ENCODE measurements at regions not wholly inside any gene's neighbourhood (a gene's known extent, or its start where the extent isn't known, plus 50 kb on each side); places are given as distances from the start of the nearest gene placed in this dataset.

DNA sequence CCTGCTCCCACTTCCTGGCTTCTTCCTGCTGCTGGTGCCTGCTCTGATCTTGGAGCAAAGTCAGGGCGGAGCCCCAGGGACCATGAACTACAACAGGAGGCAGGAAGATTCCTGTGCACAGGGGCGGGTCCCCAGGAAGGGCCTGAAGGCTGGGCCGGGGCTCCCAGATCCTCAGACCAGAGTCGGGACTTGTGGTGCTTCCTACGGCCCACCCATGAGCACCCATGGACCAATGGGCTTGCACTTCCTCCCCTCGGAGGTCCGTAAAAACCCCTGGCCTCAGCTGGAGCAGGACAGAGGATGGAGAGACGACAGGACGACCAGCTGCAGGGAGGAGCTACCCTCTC is 1287.1 kb downstream of the TMEM121 start:
- DNase-seq, result no peak

GRCh38 chr14:106820119-106820518 is 1293.7 kb downstream of the TMEM121 start:
- DNase-seq, result no peak

GRCh38 chr14:106821119-106821518 is 1294.7 kb downstream of the TMEM121 start:
- DNase-seq, result no peak

GRCh38 chr14:106822905-106823304 is 1296.5 kb downstream of the TMEM121 start:
- no peak for DNase-seq

DNA sequence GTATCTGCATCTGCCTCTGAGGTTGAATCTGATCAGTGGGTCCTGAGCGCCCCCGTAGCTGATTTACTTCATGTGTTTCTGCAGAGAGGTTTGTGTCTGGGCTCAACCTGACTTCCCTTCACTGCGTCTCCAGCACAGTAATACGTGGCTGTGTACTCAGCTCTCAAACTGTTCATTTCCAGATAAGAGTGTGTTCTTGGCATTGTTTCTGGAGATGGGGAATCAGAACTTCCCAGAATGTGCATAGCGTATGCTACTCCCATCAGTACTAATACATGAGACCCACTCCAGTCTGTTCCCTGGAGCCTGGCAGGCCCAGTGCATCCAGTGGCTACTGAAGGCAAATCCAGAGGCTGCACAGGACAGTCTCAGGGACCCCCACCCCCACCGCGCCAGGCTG is 1297.2 kb downstream of the TMEM121 start:
- no peak for DNase-seq

GRCh38 chr14:106826833-106827369 is 1300.5 kb downstream of the TMEM121 start:
- DNase-seq, result no peak

DNA sequence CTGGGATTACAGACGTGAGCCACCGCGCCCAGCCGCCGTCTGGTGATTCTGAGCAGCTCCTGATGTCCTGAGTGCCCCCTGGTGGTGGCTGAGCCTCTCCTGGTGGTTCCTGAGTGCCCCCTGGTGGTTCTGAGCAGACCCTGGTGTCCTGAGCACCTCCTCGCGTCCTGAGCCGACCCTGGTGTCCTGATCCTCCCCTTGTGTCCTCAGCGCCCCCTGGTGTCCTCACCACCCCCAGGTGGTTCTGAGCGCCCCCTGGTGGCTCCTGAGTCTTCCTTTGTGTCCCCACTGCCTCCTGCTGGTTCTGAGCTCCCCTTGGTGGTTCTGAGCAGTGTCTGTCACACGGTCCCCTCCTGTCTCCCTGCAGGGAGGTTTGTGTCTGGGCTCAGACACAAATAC is 1304.9 kb downstream of the TMEM121 start:
- no peak for DNase-seq

DNA sequence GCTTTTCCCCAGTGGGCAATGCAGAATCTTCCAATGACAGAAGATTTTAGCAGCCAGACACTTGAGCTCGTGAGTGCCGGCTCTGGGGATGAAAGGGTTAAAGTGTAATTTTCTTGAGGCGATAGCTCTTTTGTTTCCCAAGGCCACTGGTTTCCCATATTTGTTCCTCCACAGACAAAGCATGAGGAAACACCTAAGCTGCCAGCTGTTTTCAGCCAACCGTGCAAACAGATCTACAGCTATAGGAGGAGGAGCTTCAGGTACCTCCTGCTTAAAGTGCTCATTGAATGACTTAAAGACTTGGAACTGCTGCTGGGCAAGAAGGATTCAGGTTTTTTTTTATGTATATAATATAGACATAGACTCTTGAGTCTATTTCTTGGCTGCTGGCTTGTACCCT is 1311.5 kb downstream of the TMEM121 start:
- DNase-seq, result no peak

GRCh38 chr14:106838991-106839769 is 1312.8 kb downstream of the TMEM121 start:
- no peak for DNase-seq

DNA sequence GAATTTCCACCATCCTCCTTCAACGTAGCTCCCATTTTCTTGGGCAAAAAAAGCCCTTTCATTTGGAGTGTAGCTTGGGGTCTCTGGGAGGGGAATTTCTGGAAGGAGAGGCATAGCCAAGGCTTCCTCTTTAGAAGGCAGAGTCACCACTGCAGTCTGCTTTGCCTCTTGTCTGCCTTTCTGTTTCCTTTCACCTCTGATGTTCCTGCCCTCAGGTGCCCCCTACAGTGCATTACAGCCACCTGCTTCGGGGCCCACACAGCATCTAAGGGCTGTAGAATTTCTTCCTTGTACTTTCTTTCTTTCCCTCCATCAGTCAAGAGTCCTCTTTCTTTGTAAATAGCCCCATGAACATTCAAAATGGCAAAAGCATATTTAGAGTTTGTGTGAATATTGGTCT is 1313.9 kb downstream of the TMEM121 start:
- no peak for DNase-seq

GRCh38 chr14:106840991-106841390 is 1314.6 kb downstream of the TMEM121 start:
- DNase-seq, result no peak

DNA sequence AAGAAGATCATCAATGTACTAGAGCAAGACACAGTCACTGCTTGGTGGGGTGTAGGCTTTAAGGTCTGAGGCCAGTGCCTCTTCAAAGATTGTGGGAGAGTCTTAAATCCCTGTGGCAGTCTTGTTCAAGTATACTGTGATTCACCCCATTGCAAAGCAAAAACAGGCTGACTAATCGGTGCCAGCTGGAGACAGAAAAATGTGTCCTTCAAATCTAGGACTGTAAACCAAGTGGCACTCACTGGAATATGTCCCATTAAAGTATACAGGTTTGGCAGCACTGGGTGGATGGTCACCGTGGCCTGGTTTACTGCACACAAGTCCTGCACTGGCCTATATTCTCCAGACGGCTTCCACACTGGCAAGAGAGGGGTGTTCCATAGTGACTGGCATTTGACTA is 1315.3 kb downstream of the TMEM121 start:
- DNase-seq, result no peak

DNA sequence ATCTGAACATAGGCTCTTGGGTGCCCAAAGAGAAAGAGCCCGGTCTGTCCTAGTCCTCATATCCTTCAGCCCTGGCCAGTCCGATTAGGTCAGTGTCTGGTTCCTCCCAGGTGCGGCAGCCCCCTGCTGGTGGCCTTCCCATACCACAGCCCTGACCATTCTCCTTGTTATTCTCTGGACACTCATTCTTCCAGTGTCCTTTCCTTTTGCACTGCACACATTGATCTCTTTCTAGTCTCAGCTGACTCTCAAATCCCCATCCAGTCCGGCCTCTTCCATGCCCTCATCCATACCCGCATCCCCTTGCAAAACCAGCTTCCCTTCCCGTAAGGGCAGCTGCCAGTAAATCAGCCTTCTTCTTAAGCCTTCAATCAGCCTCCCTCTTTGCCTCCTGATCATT is 1316.3 kb downstream of the TMEM121 start:
- peak; percentile 27 to 46 for DNase-seq

DNA sequence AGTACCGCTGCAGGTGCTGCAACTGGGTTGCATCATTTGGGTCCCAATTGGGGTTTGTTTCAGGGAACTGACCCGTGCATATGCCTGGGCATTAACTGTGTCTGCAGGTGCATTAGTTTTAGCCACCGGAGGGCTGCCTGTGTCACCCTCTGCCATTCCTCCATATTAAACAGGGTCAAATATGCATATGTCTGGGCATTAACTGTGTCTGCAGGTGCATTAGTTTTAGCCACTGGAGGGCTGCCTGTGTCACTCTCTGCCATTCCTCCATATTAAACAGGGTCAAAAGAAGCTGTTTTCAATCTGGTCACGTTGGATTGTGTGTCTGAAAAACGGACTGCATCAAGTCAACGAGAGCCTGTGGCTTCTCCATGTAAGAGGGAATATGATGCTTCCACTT is 1317.0 kb downstream of the TMEM121 start:
- DNase-seq, result no peak

GRCh38 chr14:106843951-106844483 is 1317.6 kb downstream of the TMEM121 start:
- DNase-seq, result no peak

DNA sequence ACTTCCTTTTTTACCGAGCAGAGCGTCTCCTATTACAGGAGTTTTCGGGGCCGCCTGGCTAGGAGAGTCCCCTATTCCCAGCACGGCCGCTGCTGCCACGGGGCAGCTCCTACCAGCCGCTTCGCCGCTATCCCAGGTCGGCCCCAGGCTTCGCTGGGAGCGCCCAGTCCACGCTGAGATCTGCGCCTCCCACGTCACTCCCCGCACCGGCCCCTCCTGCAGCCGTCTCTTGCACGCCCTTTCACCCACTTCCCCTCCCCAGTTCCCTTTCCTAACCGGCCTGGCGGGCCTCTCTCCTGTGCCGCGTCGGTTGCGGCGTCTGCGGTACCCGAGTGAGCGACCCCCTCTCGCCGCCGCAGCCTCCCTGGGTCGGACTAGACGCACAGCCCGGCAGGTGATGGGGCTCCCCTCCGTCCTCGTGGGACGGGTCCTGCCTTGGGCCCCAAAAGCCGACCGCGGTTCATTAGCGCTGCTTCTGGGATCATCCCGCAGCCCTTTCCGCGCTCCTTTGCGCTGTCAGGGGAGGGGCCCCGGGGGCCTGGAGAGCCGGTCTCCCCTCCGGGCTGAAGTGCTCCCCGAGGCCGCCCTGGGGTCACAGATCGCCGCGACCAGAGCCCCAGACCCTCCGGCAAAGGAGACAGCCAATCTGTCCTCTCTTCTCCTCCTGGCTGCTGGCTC is 1318.4 kb downstream of the TMEM121 start:
- no peak for DNase-seq

DNA sequence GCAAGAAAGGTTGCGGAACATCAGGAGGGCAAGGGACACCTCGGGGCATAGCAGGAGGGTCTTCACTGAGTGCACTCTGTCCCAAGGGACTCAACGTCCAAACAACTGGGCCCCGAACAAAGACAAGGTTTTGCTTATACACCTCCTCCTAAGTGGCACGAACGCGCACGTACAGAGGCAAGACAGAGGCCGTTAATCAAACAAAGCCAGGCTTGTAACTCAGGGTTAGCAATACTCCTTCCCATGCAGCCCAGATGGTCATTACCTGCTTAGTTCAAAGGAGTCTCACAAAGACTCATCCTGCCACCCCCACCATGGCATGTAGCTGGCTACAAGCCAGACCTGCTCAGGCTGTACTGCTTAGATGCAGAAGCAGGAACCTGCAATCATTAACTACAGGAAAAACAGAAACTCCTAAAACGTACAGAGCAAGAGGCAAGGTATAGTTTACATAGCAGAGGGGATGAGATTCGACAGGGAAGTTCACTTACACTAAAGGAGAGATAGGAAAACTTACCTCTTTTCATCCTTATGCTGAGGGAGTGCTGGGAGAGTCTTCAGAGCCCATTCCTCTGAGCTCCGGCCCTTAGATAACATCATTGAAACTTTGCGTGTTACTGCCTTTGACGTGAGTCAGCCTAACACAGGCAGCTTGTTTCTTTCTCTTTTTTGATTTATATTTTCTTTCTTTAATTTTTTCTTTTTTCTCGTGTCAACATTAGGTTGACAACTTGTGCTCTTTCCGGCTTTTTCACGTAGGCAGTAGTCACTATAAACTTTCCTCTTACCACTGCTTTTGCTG is 1319.1 kb downstream of the TMEM121 start:
- no peak for DNase-seq

DNA sequence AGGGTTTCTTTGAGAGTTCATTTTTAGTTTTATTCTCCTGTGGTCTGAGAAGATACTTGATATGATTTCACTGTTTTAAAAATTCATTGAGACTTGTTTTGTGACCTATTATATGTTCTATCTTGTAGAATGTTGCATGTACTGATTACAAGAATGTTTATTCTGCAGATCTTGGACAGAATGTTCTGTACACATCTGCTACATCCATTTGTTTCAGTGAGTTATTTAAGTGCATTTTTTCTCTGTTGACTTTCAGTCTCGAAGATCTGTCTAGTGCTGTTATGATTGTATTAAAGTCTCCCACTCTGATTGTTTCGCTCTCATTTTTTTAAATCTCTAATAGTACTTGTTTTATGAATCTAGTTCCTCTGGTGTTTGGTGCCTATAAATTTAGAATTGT is 1319.8 kb downstream of the TMEM121 start:
- DNase-seq, result no peak

DNA sequence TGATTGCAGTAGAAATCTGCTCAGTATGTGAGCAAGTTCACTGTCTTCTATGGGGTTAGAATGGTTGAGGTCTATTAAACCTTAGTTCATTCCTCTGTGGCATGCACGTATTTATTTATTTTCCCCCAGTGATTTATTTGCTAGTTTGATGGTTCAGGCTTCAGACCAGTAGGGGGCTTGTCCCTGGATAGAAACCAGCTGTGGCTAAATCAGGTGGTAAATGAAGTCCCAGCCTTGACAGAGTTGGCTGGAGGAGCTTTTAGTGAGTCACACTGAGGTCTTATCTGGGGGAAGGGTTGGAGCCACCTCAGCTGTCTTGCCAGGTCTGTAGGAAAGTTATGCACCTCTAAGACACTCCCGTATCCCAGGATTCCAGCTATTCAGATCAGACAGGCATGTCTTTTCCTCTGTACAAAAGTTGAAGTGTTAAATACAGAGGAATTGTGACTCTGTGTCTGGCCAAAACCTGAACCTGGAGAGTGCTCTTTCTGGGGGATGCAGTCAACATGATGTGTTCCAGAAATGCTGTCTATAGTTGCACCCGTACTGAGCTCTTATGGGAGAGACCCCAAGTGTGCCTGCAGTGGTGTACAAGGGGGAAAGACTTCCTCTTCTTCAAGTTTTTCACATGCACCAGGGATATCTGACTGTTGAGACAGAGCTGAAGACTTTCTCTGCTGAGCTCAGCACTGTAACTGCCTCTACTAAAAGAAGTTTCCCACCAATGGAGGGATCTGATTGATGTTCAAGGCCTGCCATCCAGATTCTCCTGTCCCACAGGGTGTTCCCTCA is 1322.1 kb downstream of the TMEM121 start:
- DNase-seq, result no peak

GRCh38 chr14:106850913-106851825 is 1324.8 kb downstream of the TMEM121 start:
- no peak for DNase-seq
